Caco-2 (cell line): ENCODE measurements at regions not wholly inside any gene's neighbourhood (a gene's known extent, or its start where the extent isn't known, plus 50 kb on each side); places are given as distances from the start of the nearest gene placed in this dataset.

Experiments
- BruUV-seq: library from RNA; stranded (reverse); fragments of 400-500 nt; replicated peaks from 2 replicates; lab custom pipeline; 2021; lab: Mats Ljungman, UMichigan
- CTCF ChIA-PET: fragments of 300-600 bp; sonication (Branson Sonifier 250); formaldehyde crosslinking; loops from one replicate; lab custom pipeline; 2022; ENCODE audit warnings: antibody characterized with exemption; lab: Charles Lee
- POLR2A ChIA-PET: fragments of 300-600 bp; sonication (Branson Sonifier 250); formaldehyde crosslinking; loops from one replicate; lab custom pipeline; 2022; ENCODE audit warnings: antibody characterized with exemption; lab: Charles Lee
- DNase-seq, 2 experiments: peaks; one replicate each; pipeline versions ENCODE4 v3.0.0 to v3.0.0-alpha.2; 2020 to 2022
- H3K27me3 ChIP-seq: replicated peaks from 2 replicates; pipeline ENCODE4 v1.6.0; 2011; ENCODE audit warnings: low read length; ENCODE audit not compliant: control insufficient read depth, insufficient read depth
- H3K36me3 ChIP-seq: 2 replicates; pipeline ENCODE4 v1.5.1; 2011; ENCODE audit warnings: low read length; ENCODE audit not compliant: control insufficient read depth, insufficient read depth
- H3K4me1 ChIP-seq: fragments of 250-450 bp; sonication (Bioruptor Pico); 2 replicates; pipeline ENCODE4 v1.5.1; 2020; ENCODE audit warnings: mild to moderate bottlenecking
- H3K4me3 ChIP-seq: 2 replicates; pipeline ENCODE4 v1.5.1; 2011; ENCODE audit warnings: low read depth, mild to moderate bottlenecking, control low read depth, low read length
- H3K9me3 ChIP-seq: fragments of 250-450 bp; sonication (Bioruptor Pico); 2 replicates; pipeline ENCODE4 v1.5.1; 2020; ENCODE audit warnings: mild to moderate bottlenecking, moderate library complexity
- H3K27ac Mint-ChIP-seq: one replicate; pipeline ENCODE4 v1.8.0; 2022; ENCODE audit warnings: mixed read lengths; ENCODE audit not compliant: unreplicated experiment
- H3K27me3 Mint-ChIP-seq: one replicate; pipeline ENCODE4 v1.8.0; 2022; ENCODE audit warnings: mixed read lengths; ENCODE audit not compliant: insufficient read depth, unreplicated experiment
- H3K36me3 Mint-ChIP-seq: one replicate; pipeline ENCODE4 v1.8.0; 2022; ENCODE audit warnings: mild to moderate bottlenecking, mixed read lengths; ENCODE audit not compliant: insufficient read depth, unreplicated experiment
- H3K4me1 Mint-ChIP-seq: one replicate; pipeline ENCODE4 v1.8.0; 2022; ENCODE audit warnings: low read depth, mixed read lengths; ENCODE audit not compliant: unreplicated experiment
- H3K4me3 Mint-ChIP-seq: one replicate; pipeline ENCODE4 v1.8.0; 2022; ENCODE audit warnings: mild to moderate bottlenecking, moderate library complexity, mixed read lengths; ENCODE audit not compliant: unreplicated experiment
- H3K9me3 Mint-ChIP-seq: one replicate; pipeline ENCODE4 v1.8.0; 2022; ENCODE audit warnings: mixed read lengths; ENCODE audit not compliant: unreplicated experiment
- intact Hi-C: fragments of 100-400 bp; cut with micrococcal nuclease; formaldehyde crosslinking; loops from one replicate; pipeline ENCODE4 v1.10.0; 2022; ENCODE audit not compliant: unreplicated experiment
- TF ChIP-seq, protein P1 (sequence below), 2 experiments: fragments of 200-600 bp in 1 of 2; IDR thresholded peaks; 1 replicate in 1 of 2; 2 replicates in 1 of 2; pipeline versions ENCODE4 v1.5.1 to v1.8.0; 2011 to 2022; ENCODE audit warnings: antibody characterized with exemption in 1 of 2, control low read depth in 1 of 2, inconsistent platforms in 1 of 2, low read depth in 1 of 2, low read length in 1 of 2, mild to moderate bottlenecking in 1 of 2, moderate library complexity in 1 of 2; ENCODE audit not compliant: insufficient read depth in 1 of 2, severe bottlenecking in 1 of 2, unreplicated experiment in 1 of 2

DNA sequence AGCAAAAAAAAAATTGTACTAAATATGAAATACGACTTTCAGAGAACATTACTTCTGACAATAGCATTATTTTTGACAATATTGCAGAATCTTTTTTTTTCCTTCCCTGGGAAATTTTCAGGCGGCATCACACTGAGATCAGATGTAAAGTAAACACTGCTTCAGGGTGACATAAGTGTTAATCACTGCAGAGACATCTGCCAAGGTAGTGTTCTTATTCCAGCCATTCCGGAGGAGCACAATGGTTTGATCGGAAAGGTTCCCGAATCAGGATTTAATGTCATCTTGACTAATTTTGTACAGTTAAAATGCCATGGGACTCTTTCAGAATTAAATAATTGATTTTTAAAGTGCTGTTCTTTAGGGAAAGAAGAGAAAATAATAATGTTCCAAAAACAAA, 56.7 kb upstream of the ZNF236 start:
- no peaks in the 10 kb centered on the region for H3K4me1 ChIP-seq
- H3K9me3 ChIP-seq = no peaks in the 10 kb centered on the region
- no peak for DNase-seq
- CTCF ChIA-PET = no interaction called here
- TF ChIP-seq, protein P1, sequence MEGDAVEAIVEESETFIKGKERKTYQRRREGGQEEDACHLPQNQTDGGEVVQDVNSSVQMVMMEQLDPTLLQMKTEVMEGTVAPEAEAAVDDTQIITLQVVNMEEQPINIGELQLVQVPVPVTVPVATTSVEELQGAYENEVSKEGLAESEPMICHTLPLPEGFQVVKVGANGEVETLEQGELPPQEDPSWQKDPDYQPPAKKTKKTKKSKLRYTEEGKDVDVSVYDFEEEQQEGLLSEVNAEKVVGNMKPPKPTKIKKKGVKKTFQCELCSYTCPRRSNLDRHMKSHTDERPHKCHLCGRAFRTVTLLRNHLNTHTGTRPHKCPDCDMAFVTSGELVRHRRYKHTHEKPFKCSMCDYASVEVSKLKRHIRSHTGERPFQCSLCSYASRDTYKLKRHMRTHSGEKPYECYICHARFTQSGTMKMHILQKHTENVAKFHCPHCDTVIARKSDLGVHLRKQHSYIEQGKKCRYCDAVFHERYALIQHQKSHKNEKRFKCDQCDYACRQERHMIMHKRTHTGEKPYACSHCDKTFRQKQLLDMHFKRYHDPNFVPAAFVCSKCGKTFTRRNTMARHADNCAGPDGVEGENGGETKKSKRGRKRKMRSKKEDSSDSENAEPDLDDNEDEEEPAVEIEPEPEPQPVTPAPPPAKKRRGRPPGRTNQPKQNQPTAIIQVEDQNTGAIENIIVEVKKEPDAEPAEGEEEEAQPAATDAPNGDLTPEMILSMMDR (IDR thresholded peaks at IDR 0.05; ENCODE audit: insufficient read depth in 1 of 2, low read depth in 1 of 2, low read length in 1 of 2, severe bottlenecking in 1 of 2, unreplicated experiment in 1 of 2) = no peak
- Mint-ChIP-seq H3K4me1 (no peaks in the 10 kb centered on the region), H3K27me3 (no peaks in the 10 kb centered on the region), H3K36me3 (no peaks in the 10 kb centered on the region), H3K4me3 (no peak overlapping the region), H3K9me3 (no peaks in the 10 kb centered on the region), H3K27ac (no peak overlapping the region)
- no peak overlapping the region for H3K4me3 ChIP-seq
- POLR2A ChIA-PET = no interaction called here
- H3K36me3 ChIP-seq = no peaks in the 10 kb centered on the region
- intact Hi-C loops = no loop called here
- BruUV-seq = no TSS peak
- no peaks in the 10 kb centered on the region for H3K27me3 ChIP-seq

DNA sequence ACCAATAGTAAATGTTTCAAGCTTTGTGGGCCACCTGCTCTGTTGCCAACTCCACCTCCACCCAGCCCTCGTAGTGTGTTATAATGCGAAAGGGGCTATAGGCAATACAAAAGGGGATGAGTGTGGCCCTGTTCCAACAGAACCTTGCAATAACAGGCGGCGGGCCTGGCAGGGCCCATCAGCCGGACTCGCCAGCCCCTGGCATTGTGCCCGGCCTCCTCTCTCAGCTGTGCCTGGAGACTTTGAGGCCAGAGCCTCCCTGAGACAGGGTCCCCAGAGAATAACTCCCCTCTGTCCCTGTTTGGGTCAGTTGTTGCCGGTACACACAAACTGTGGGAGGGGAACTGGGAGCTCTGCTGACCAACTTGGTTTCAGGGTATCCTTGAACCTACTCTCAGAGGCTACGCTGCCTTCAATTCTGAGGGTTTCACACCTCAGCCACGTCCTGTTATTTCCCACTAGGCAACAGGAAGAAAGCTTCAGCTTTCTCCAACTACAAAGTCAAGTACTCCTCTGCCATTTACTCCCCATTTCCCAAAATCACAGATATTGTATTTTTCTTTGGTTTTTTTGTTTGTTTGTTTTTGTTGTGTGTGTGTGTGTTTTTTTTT, 58.0 kb upstream of the ZNF236 start:
- Mint-ChIP-seq H3K9me3 (no peaks in the 10 kb centered on the region), H3K27me3 (no peaks in the 10 kb centered on the region), H3K4me1 (no peaks in the 10 kb centered on the region), H3K27ac (no peak overlapping the region), H3K4me3 (no peak overlapping the region), H3K36me3 (no peaks in the 10 kb centered on the region)
- H3K4me3 ChIP-seq = no peak overlapping the region
- intact Hi-C loops = no loop called here
- no TSS peak for BruUV-seq
- H3K36me3 ChIP-seq = no peaks in the 10 kb centered on the region
- H3K27me3 ChIP-seq = no peaks in the 10 kb centered on the region
- no peak for DNase-seq
- TF ChIP-seq, protein P1 (IDR thresholded peaks at IDR 0.05; ENCODE audit: insufficient read depth in 1 of 2, low read depth in 1 of 2, low read length in 1 of 2, severe bottlenecking in 1 of 2, unreplicated experiment in 1 of 2) = no peak
- H3K9me3 ChIP-seq = no peaks in the 10 kb centered on the region
- no peaks in the 10 kb centered on the region for H3K4me1 ChIP-seq
- POLR2A ChIA-PET = no interaction called here
- CTCF ChIA-PET = no interaction called here

DNA sequence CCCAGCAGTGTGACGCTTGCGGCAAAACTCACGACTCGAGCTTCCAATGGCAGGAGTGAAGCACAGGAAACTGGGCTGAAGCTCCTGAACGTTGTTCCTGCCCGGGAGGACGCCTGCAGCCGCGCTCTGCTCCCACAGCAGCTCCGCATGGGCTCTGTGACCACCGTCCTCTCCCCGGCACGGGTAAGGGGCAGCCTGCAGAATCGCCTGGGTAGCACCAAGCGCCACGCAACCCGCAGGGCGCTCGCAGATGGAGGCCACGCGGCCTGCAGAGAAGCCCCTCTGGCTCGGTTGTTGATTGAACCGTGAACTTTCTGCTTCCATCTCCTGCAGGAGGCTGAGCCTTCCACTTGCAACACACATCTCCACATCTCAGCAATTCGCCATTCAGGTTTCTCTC, 63.3 kb upstream of the ZNF236 start:
- Histone ChIP-seq H3K9me3 (no peaks in the 10 kb centered on the region), H3K4me3 (no peak overlapping the region), H3K36me3 (no peaks in the 10 kb centered on the region), H3K27me3 (no peaks in the 10 kb centered on the region), H3K4me1 (no peaks in the 10 kb centered on the region)
- no peaks in the 10 kb centered on the region for H3K4me1 Mint-ChIP-seq
- TF ChIP-seq, protein P1 (IDR thresholded peaks at IDR 0.05; ENCODE audit: insufficient read depth in 1 of 2, low read depth in 1 of 2, low read length in 1 of 2, severe bottlenecking in 1 of 2, unreplicated experiment in 1 of 2) = no peak
- intact Hi-C loops = no loop called here
- no peak overlapping the region for H3K27ac Mint-ChIP-seq
- POLR2A ChIA-PET = no interaction called here
- H3K27me3 Mint-ChIP-seq = no peaks in the 10 kb centered on the region
- CTCF ChIA-PET = no interaction called here
- H3K4me3 Mint-ChIP-seq = no peak overlapping the region
- BruUV-seq = no TSS peak
- H3K36me3 Mint-ChIP-seq = no peaks in the 10 kb centered on the region
- no peaks in the 10 kb centered on the region for H3K9me3 Mint-ChIP-seq
- DNase-seq = no peak
